ENCODE measurements at regions not wholly inside any gene's neighbourhood (a gene's known extent, or its start where the extent isn't known, plus 50 kb on each side); places are given as distances from the start of the nearest gene placed in this dataset.

DNA sequence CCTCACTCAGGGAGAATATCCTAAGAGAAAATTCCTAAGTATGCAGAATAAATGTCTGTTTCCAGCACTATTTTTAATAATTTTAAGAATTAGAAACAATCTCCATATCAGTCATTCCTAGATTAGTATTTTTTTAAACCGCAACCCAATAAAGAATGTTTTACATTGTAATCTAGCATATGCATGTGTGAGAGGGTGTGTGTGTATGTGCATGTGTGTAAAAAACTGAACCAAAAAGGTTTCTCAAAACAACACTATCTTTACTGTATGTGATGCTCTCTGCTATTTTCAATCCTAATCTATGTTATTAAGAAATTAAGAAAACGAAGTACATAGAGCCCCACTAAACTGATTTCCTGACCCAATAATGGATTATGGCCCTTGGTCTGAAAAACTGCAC, 90.6 kb upstream of the AKIP1 start:
- no peak for DNase-seq (ENCODE audit: extremely low read depth, low read depth)

DNA sequence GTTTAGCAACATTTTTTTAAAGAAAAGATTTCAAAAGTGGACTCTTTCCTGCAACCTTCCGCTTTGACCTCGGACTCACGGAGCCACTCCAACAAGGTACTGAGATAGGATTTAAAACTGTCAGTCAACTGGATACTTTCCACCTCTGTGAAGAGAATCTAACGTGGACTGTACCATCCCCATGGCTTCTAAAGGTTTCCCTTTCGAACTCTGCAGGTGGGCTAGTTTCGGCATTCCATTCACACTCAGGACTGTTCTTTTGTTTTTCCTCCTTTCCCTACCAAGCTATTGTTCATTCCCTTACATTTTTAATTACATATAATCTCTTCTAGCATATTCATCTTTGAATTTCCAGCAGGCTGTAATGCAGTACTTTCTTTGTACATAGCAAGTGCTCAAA, 88.5 kb upstream of the AKIP1 start:
- DNase-seq (ENCODE audit: extremely low read depth, low read depth): no peak

DNA sequence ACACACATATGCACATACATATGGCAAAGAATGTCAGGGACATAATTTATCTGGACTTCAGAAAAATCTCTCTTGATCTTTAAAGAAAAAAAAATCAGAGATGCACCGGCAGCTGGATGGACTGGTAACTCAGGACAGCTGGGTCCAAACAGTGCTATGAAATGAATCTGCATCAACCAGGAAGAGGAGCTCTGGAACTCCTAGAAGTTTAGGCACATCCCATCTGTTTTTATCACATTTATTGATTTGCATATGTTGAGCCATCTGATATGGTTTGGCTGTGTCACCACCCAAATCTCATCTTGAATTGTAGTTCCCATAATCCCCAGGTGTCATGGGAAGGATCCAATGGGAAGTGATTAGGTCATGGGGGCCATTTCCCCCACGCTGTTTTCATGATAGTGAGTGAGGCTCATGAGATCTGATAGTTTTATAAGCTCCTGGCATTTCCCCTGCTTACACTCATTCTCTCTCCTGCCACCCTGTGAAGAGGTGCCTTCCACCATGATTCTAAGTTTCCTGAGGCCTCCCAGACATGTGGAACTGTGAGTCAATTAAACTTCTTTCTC, 87.7 kb upstream of the AKIP1 start:
- DNase-seq (ENCODE audit: extremely low read depth, low read depth): no peak

DNA sequence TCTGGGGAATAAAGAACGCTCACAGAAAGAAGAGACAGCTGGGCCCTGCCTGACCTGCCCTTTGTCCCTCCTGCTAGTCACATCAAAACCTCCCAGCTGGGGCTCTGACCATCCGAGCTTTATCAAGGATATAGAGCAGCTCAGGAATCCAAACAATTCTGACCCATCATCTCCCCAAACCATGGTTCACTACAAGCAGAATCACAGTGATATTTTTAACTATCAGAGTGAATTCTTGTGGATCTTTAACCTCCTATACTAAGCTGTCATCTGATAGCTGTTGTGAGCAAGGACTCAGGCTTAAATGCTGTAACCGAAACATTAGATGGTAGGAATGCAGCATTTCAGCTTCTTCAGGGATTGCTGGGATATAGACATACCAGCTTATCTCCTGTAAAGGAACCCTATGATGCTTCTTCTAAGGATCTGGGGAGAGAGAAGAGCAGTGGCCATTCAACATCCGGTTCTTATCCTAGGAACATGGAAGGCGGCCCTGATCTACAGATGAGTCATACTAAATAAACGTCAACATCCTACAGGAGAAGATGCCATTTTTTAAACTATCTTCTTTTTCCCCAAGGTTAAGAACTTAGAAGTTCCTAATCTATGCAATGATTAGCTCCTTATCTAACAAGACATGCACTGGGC, 84.7 kb upstream of the AKIP1 start:
- DNase-seq (ENCODE audit: extremely low read depth, low read depth): no peak

DNA sequence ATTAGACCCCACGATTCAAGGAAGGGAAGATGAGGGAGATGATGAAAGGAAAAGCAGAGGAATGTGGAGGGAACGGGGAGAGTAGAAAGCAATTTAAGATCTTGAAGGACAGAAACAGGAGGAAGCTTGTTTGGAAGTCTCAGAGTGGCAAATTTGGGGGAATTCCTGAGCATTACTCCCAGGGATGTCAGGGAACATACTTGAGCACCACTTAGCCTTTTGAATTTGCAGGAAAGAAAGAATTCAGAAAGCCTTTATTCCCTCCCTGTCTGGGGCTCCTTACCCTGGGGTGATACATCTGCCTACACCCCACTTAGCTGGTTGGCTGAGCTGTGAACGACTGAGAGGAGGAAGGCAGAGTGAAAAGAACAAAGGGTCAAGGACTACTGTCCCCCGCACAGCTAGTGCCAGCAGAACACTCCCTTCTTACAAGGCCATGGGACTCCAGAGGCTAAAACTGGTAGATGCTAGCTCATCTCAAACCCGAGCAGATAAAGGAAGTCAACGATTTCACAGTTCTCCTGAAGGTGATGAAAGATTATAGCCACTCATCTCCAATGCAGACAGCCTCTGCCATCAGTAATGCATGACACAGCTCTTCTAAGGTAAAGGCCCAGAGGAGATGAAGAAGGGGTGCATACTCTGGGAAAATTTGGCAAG, 84.0 kb upstream of the AKIP1 start:
- DNase-seq (ENCODE audit: extremely low read depth, low read depth): no peak

DNA sequence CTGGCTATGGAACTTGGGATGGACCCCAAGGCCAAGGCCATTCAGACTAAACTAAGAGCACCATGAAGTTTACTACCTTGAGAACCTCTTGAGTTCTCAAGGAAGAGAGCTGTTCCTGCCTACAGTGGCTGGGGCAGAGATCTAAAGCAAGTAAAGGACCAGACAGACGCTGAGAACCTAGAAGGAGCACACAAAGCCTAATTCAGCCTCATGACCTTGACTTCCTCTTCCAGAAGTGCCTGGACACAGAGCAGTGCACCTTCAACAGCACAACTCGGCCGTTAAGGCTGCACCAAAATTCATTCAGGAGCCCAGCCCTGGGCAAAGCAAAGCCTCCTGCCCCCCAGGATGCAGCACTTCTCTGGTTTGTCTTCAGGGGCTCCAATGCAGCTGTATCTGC, 82.9 kb upstream of the AKIP1 start:
- DNase-seq (ENCODE audit: extremely low read depth, low read depth): no peak

DNA sequence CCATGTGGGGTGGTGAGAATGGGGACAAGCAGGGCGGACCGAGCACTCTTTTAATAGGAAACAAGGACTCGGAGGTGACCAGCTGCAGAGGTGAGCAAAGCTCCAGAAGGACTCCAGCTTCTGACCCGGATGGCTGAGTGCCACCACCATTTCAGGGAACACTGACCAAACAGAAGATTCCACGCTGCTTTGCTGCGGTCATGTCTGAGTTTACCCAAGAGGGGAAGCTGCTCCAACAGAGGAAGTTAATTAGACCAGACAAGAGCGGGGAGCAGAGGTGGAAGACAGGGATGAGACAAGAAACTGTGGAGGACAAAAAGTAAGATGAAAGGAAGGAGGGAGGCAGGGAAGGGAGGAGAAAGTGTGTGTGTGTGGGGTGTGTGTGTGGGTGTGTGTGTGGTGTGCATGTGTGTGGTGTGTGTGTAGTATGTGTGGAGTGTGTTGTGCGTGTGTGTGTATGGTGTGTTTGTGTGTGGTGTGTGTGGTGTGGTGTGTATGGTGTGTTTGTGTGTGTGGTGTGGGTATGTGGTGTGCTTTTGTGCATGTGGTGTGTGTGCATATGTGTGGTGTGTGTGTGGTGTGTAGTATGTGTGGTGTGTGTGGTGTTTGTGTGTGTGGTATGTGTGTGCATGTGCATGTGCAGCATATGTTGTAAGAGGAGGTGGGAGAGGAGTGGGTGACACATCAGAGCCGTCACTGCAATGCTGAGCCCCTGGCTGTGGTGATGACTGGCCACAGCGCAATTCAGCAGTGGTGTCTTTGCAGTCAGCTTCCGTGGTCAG, 82.2 kb upstream of the AKIP1 start:
- no peak for DNase-seq (ENCODE audit: extremely low read depth, low read depth)

DNA sequence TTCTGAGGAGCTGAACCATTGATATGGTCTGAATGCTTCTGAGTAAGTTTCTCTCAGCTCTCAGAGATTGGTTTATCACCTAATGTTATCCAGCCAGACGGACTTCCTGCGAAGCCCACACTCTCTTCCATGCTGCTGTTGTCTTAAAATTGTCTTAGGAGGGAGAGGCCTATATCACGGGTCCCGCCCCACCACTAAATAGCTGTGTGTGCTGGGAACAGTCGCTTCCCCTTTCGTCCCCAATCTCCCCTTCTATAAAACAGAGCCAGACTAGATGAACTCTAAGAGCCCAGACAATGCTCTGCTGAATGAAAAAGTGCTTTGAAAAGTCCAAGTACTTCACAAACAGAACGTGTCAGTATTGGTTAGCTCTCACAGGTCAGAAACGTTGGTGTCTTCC, 81.4 kb upstream of the AKIP1 start:
- DNase-seq (ENCODE audit: extremely low read depth, low read depth): no peak

DNA sequence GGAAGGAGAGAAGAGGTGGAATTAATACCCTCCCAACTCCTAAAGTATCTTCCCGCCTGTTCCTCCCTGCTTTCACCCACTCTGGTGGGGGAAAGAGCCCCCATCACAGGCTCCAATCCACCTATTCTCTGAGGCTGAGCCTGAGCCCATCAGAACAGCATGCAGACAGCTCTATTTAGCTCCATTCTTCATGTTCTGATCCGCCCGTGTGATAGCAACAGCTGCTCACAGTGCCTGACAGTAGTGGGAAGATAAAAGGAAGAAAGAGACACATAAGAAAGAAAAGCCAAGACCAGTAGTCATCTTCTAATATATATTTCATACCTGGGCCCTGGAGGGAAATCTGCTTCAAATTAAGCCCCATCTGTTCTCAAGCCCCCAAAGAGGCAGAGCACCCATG, 80.3 kb upstream of the AKIP1 start:
- no peak for DNase-seq (ENCODE audit: extremely low read depth, low read depth)

DNA sequence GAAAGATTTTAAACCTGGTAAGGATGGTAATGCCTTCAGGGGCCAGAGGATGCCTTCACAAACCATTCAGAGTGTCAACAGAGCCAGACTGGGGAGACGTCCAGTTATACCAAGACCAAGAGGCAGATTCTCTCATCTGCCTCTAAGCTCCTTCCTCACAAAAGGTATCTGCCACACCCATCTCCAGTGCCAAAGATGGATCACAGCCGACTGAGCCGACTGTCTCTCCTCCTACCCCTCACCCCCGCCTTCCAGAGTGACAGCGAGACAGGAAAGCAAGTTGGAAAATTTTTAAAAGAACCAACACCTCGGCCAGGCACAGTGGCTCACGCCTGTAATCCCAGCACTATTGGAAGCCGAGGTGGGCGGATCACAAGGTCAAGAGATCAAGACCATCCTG, 79.1 kb upstream of the AKIP1 start:
- no peak for DNase-seq (ENCODE audit: extremely low read depth, low read depth)

DNA sequence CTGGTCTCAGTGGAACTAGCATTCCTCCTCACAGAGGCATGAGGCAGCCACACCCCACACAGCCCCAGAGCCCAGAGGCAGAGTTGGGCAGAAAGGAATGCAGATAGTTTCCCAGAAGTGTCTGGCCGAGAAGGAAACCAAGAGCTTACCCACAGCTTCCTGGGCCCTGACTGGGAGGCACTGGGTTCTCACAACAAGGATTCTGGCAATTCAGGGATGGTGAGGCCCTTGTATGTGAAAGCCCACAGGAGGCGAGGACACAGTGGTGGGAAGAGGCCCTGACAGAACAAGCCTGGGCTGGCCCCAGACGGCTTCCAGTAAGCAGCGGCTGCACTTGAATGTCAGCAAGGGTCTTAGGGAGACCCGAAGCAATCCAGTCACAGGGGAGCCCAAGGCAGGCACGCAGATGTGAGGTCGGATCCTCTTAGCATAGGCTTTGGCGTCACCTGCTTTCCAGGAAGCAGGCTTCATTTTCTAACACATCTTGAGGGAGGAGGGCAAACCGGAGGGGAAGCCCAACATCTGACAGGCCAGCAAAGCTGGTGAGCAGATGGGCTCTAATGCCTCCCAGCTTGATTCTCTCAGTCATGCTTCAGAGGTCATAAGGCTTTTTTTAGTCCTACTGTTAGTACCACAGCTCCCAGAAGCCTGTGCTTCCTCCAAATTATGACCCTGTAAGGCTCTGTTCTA, 78.3 kb upstream of the AKIP1 start:
- DNase-seq (ENCODE audit: extremely low read depth, low read depth): no peak

DNA sequence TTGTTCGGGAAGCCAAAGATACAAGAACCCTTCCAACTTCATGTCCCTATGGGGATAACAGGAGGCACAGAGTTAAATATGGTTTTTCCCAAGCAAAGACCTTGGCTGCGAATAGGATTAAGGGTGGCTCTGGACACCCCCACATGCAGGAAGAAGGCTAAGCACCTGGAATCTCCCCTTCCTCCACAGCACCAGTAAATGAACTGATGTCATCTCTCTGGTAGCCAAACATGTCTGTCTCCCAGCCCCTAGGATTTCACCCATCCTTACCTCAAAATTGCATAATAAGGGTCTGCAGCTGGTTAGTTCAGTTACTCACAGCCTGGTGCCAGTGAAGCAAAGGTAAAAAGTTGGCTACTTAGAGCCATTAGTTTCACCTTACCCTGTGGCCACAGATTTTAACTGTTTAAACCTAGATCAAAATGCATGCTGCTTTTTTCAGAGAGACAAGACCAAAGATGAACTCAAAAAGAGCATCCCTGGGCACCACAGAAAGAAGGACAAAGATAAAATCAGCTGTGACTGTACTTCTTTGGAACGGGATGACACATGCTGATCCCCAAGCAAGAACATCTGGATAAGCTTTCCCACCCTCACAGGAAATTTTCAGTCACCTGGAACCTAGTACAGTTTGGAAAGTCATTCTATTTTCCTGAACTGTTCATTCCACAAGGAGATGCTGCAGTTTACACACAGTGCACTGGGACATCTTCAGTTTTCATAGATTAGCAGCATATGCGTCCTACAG, 77.2 kb upstream of the AKIP1 start:
- DNase-seq (ENCODE audit: extremely low read depth, low read depth): no peak

DNA sequence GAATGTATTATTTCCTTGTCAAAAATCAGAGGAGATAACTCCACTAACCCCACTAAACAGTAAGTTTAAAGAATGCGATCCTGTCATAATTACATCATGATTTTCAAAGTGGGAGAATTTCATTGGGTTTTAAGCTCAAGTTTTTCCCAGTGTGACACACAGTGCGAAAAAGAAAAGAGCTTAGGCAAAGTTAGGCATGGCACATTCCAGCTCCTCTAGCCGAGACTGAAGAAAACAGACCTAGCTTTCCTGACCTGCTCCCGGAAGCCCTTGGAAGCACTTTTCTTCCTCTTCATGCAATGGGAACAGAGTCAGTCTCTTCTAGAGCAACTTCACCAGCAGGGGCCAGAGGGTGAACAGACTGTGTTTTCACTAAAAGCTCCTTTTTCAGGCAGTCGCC, 76.6 kb upstream of the AKIP1 start:
- no peak for DNase-seq (ENCODE audit: extremely low read depth, low read depth)

DNA sequence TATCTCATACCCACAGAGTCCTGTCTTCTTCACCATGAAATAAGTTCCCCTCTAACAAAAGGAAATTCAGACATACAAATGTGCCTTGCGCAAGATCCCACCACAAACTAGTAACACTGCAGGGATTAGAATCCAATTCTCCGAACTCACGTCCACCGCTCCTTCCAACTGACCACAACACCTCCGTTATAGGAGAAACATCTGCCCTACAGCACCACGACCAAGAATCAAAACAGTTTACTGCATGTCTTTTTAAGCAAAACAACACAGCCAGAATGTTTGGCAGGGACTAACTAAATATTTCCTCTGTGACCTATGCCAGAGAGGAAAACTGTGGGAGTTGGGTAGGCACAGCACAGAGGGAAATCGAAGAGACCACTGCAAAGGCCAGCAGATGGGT, 72.7 kb upstream of the AKIP1 start:
- DNase-seq (ENCODE audit: extremely low read depth, low read depth): no peak

DNA sequence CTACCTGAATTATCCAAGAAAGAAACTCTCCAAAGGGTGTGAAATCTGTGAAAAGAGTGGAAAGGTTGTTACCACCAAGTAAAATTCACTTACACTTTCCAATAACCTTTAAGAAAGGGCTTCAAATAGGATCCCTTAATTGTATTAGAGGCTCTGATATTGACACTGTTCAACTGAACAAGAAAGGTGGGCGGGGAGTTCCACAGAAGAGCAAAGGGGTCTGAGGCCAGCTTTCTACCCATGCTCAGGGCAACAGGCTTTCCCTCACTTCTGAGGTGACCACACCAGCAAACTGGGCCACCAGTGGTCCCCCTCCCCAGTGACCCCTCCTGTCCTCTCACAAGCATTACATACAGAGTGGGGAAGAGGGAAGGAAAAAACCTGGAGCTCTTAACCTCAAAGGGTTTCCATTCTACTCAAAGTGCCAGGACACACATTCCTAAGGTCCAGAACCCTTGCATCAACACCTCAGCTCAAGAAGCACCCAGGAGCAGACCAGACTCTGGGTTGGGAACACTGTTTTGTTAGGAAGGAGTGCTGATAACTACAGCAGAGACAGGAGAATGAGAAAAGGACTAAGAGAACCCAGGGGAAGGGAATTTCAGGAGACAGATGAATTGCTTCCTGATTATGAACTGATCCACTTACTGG, 71.6 kb upstream of the AKIP1 start:
- no peak for DNase-seq (ENCODE audit: extremely low read depth, low read depth)

DNA sequence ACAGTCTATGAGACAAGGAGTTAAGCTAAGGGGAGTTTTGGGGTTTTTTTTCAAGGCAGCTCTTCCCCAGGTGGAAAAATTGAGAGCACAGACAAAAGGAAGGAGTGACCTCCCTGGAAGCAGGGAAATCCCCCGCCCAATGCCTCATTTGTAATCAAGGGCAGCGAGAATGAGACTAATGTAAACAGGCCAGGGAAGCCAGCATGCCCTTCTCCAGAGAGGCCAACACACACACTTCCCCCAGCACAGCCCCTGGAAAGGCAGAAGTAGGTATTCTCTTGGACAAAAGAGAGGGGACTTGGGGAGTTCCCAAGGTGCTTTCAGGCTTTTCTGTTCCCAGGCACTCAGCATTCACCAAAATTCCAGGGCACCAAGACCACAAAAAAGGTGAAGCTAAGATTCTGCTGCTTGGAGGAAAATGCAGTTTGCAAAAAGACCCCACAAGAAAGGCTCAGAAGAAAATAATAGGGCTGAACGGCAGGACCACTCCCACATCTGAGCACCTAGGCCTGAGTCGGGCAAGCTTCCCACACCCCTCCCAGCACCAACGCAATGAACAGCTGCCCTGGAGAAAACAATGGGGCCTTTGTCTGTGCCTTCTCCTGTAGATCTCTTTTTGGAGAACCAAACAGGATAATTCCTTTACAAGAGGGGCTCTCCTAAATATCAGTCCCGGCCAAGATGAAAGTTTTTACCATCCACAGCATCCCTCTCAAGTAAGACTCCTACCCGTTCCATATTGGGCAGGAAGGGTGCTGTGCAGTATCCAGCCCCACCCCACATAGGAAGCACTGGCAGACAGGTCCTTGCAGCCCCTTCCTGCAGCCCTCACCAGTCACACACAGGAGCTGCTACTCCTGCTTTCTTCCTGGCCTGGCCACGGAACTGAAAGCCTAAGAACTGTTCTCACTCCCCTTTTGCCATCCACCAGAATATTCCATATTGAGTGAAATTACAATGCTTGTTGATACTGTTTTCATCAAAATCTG, 70.7 kb upstream of the AKIP1 start:
- no peak for DNase-seq (ENCODE audit: extremely low read depth, low read depth)

DNA sequence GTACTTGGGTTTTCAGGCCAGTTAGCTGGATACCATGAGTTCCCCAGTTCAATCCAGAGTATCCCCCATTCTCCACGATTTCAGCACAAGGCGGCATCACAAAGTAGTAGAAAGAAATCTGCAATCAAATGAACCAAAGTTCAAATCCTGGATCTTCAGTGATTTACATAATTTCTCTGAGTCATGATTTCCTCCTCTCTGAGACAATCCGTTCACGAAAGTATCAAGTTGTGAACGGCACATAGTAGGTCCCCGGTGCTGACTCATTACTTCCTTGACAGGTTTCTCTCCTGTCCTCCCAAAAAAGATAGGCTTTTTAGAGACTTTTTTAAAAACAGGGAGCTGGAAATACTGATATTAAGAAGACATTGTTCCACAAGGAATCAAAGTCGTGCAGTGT, 69.1 kb upstream of the AKIP1 start:
- DNase-seq (ENCODE audit: extremely low read depth, low read depth): no peak

DNA sequence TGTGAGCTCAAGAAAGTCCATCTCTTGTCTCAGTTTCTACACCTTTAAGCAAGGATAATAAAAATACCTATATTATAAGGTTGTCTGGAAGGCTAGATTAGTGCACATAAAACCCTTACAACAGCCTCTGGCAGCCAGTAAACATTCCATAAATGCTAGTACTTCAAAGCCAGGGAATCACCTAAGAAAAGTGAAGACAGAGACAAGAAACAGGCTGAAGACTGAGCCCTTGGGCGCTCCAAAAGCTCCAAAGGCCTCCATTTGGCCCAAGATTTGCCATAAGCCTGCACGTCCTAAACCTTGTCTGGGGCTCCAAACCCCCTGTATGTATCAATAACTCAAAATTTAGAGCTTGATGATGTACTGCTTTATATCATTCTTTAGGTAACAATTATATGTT, 52.2 kb upstream of the AKIP1 start:
- no peak for DNase-seq (ENCODE audit: extremely low read depth, low read depth)
